ENCODE measurements at regions not wholly inside any gene's neighbourhood (a gene's known extent, or its start where the extent isn't known, plus 50 kb on each side); places are given as distances from the start of the nearest gene placed in this dataset.

- TF ChIP-seq, protein P1, sequence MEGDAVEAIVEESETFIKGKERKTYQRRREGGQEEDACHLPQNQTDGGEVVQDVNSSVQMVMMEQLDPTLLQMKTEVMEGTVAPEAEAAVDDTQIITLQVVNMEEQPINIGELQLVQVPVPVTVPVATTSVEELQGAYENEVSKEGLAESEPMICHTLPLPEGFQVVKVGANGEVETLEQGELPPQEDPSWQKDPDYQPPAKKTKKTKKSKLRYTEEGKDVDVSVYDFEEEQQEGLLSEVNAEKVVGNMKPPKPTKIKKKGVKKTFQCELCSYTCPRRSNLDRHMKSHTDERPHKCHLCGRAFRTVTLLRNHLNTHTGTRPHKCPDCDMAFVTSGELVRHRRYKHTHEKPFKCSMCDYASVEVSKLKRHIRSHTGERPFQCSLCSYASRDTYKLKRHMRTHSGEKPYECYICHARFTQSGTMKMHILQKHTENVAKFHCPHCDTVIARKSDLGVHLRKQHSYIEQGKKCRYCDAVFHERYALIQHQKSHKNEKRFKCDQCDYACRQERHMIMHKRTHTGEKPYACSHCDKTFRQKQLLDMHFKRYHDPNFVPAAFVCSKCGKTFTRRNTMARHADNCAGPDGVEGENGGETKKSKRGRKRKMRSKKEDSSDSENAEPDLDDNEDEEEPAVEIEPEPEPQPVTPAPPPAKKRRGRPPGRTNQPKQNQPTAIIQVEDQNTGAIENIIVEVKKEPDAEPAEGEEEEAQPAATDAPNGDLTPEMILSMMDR (IDR thresholded peaks at IDR 0.05): no peak
- no peak for TF ChIP-seq POLR2A (IDR thresholded peaks at IDR 0.05)
Observed at GRCh38 chr2:216563646-216564045, 65.0 kb downstream of the RPL37A start.

Measured in uterus (tissue), 2 donors.